ENCODE measurements at regions not wholly inside any gene's neighbourhood (a gene's known extent, or its start where the extent isn't known, plus 50 kb on each side); places are given as distances from the start of the nearest gene placed in this dataset.

DNA sequence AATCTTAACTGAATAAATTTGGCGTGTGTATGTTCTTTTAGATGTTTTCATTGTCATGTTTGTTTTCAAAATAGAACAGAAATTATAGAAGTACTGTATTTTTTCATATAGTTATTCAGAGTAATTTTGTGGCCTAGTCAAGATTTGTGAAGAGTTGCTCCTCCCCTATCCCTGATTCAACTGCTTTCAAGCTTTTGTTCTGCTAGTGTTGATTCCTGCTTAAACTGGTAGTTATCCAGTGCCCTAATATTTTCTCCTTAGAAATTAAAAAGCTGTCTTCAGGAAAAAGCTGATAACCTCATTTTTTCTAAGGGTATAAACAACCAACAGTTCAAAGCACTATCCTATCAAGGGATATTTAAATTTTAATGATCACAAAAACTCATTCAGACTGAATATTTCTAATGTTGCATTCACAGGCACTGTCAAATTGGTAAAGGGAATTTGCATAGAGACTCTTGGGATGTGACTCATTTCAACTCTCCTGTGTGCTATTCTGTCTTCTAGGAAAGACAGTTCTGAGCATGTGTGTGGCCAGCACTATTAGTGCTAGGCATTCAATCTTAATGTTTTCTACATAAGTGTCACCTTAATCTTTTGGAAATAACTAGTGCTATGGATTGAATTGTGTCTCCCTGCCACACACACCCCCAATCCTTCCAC, 1776.0 kb downstream of the LRRC4C start:
- peaks cover 28% of the 10 kb centered on the region for H3K4me1 ChIP-seq (ENCODE audit: low read length)
- H3K4me2 ChIP-seq (ENCODE audit: low read depth, low read length) = no peak overlapping the region
- H3K36me3 ChIP-seq (replicated peaks; ENCODE audit: insufficient read depth, low read length) = no peaks in the 10 kb centered on the region
- TF ChIP-seq EZH2 (optimal IDR thresholded peaks at IDR 0.05; ENCODE audit: low read depth, low read length) = no peak
- TF ChIP-seq, protein P1, sequence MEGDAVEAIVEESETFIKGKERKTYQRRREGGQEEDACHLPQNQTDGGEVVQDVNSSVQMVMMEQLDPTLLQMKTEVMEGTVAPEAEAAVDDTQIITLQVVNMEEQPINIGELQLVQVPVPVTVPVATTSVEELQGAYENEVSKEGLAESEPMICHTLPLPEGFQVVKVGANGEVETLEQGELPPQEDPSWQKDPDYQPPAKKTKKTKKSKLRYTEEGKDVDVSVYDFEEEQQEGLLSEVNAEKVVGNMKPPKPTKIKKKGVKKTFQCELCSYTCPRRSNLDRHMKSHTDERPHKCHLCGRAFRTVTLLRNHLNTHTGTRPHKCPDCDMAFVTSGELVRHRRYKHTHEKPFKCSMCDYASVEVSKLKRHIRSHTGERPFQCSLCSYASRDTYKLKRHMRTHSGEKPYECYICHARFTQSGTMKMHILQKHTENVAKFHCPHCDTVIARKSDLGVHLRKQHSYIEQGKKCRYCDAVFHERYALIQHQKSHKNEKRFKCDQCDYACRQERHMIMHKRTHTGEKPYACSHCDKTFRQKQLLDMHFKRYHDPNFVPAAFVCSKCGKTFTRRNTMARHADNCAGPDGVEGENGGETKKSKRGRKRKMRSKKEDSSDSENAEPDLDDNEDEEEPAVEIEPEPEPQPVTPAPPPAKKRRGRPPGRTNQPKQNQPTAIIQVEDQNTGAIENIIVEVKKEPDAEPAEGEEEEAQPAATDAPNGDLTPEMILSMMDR (IDR thresholded peaks at IDR 0.05; ENCODE audit: low read length) = no peak
- TF ChIP-seq EZH2phosphoT487 (IDR thresholded peaks at IDR 0.05; ENCODE audit: low read length) = no peak
- DNase-seq = no peak
- H3K4me3 ChIP-seq (ENCODE audit: low read length) = no peak overlapping the region
- no peak overlapping the region for H3K27ac ChIP-seq (ENCODE audit: low read length)
- no peaks in the 10 kb centered on the region for H3K27me3 ChIP-seq (replicated peaks; ENCODE audit: insufficient read depth, low read length)
- H4K20me1 ChIP-seq (ENCODE audit: insufficient read depth, low read length) = no peaks in the 10 kb centered on the region
- no peaks in the 10 kb centered on the region for H3K9me3 ChIP-seq (replicated peaks; ENCODE audit: insufficient read depth, low read length)
- no peak overlapping the region for H2AFZ ChIP-seq (ENCODE audit: low read length)
- no peaks in the 10 kb centered on the region for H3K79me2 ChIP-seq (ENCODE audit: low read length)
- H3K9ac ChIP-seq (ENCODE audit: low read length) = no peak overlapping the region
- H3F3A ChIP-seq (ENCODE audit: insufficient read depth, low read length) = peaks cover 14% of the 10 kb centered on the region
- H3K9me2 ChIP-seq (replicated peaks; ENCODE audit: insufficient read depth, low read length) = no peaks in the 10 kb centered on the region

DNA sequence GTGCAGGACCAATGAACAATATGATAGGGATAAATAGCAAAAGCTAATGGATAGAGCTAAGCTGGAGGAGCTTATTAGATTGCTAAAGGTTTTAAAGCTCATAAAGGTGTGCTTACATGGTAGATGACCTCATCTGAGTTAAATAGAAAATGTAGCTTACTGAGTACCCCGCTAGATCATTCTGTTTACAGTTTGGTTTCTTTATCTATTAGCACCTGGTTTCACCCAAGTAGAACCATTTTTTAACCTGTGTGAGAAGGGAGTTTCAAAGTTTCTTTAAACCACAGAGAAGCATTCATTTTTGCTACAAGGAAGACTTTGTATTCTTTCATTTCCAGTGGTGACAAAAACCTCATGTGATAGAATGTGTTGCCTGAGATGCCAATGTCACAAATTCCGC, 1778.0 kb downstream of the LRRC4C start:
- Histone ChIP-seq H4K20me1 (ENCODE audit: insufficient read depth, low read length) (no peaks in the 10 kb centered on the region), H3K4me3 (ENCODE audit: low read length) (no peak overlapping the region), H3K27ac (ENCODE audit: low read length) (peak overlapping the region; percentile 27; the same call in 1 of the 2 replicates), H3K9ac (ENCODE audit: low read length) (no peak overlapping the region), H3K9me2 (replicated peaks; ENCODE audit: insufficient read depth, low read length) (no peaks in the 10 kb centered on the region), H3K36me3 (replicated peaks; ENCODE audit: insufficient read depth, low read length) (no peaks in the 10 kb centered on the region), H3F3A (ENCODE audit: insufficient read depth, low read length) (peaks cover 14% of the 10 kb centered on the region), H3K9me3 (replicated peaks; ENCODE audit: insufficient read depth, low read length) (no peaks in the 10 kb centered on the region), H3K4me2 (ENCODE audit: low read depth, low read length) (peak overlapping the region; percentile 17; the same call in 1 of the 2 replicates), H2AFZ (ENCODE audit: low read length) (no peak overlapping the region), H3K4me1 (ENCODE audit: low read length) (peaks cover 30% of the 10 kb centered on the region), H3K79me2 (ENCODE audit: low read length) (no peaks in the 10 kb centered on the region), H3K27me3 (replicated peaks; ENCODE audit: insufficient read depth, low read length) (no peaks in the 10 kb centered on the region)
- peak; percentile 68 for DNase-seq
- TF ChIP-seq, protein P1 (IDR thresholded peaks at IDR 0.05; ENCODE audit: low read length) = no peak
- TF ChIP-seq EZH2phosphoT487 (IDR thresholded peaks at IDR 0.05; ENCODE audit: low read length) = no peak
- TF ChIP-seq EZH2 (optimal IDR thresholded peaks at IDR 0.05; ENCODE audit: low read depth, low read length) = no peak

DNA sequence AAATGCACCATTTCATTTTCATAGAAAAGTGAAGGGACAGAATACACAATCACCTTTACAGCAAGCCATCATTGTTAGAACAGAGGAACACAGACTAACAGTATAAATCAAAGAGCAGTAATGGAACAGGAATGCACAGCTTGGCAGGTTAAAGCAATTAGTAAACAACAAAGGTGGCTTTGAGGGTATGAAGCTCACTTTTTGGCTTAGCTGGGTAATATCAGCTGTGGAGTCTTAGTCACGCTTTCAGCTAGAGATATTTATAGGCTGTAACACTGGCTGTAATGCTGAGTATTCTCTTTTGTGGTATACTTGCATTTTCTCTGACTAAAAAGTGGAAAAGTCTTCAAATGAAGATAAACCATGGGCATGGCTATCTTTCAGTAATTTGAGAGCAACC, 1780.5 kb downstream of the LRRC4C start:
- DNase-seq = peak; percentile 83
- peaks cover 14% of the 10 kb centered on the region for H3F3A ChIP-seq (ENCODE audit: insufficient read depth, low read length)
- no peaks in the 10 kb centered on the region for H3K36me3 ChIP-seq (replicated peaks; ENCODE audit: insufficient read depth, low read length)
- no peak overlapping the region for H2AFZ ChIP-seq (ENCODE audit: low read length)
- no peak overlapping the region for H3K9ac ChIP-seq (ENCODE audit: low read length)
- H3K27ac ChIP-seq (ENCODE audit: low read length) = peak overlapping the region; percentile 31; the same call in 1 of the 2 replicates
- H3K27me3 ChIP-seq (replicated peaks; ENCODE audit: insufficient read depth, low read length) = no peaks in the 10 kb centered on the region
- H3K4me2 ChIP-seq (ENCODE audit: low read depth, low read length) = peak overlapping the region; percentile 29
- no peak overlapping the region; the same call in 1 of the 2 replicates for H3K4me3 ChIP-seq (ENCODE audit: low read length)
- H3K79me2 ChIP-seq (ENCODE audit: low read length) = no peaks in the 10 kb centered on the region
- H3K4me1 ChIP-seq (ENCODE audit: low read length) = peaks cover 30% of the 10 kb centered on the region
- no peaks in the 10 kb centered on the region for H3K9me2 ChIP-seq (replicated peaks; ENCODE audit: insufficient read depth, low read length)
- TF ChIP-seq, protein P1 (IDR thresholded peaks at IDR 0.05; ENCODE audit: low read length) = no peak
- TF ChIP-seq EZH2 (optimal IDR thresholded peaks at IDR 0.05; ENCODE audit: low read depth, low read length) = no peak
- TF ChIP-seq EZH2phosphoT487 (IDR thresholded peaks at IDR 0.05; ENCODE audit: low read length) = no peak
- no peaks in the 10 kb centered on the region for H4K20me1 ChIP-seq (ENCODE audit: insufficient read depth, low read length)
- no peaks in the 10 kb centered on the region for H3K9me3 ChIP-seq (replicated peaks; ENCODE audit: insufficient read depth, low read length)
